Transverse colon (tissue), 4 donors: ENCODE measurements at regions not wholly inside any gene's neighbourhood (a gene's known extent, or its start where the extent isn't known, plus 50 kb on each side); places are given as distances from the start of the nearest gene placed in this dataset.

Experiments
- DNase-seq: peaks from one replicate; pipeline ENCODE4 v3.0.0-alpha.2; 2019
- H3K27ac ChIP-seq, 4 donors: fragments of 200-600 bp; sonication (generic); 2 replicates each; pipeline ENCODE4 v1.5.1; 2016 to 2018; ENCODE audit warnings: inconsistent platforms in 4 of 4
- H3K27me3 ChIP-seq: fragments of 200-600 bp; sonication (generic); 2 replicates; pipeline ENCODE4 v1.5.1; 2017; ENCODE audit warnings: inconsistent platforms
- H3K36me3 ChIP-seq, 4 donors: fragments of 200-600 bp; sonication (generic); 2 replicates each; pipeline ENCODE4 v1.5.1; 2017 to 2019; ENCODE audit warnings: inconsistent platforms in 4 of 4
- H3K4me1 ChIP-seq, 4 donors: fragments of 200-600 bp; sonication (generic); 2 replicates each; pipeline ENCODE4 v1.5.1; 2017 to 2020; ENCODE audit warnings: inconsistent platforms in 4 of 4
- H3K4me3 ChIP-seq, 4 donors: fragments of 200-600 bp; sonication (generic); 1 replicate in 1 of 4; 2 replicates in 3 of 4; pipeline versions ENCODE4 v1.5.1 to v1.6.1; 2017 to 2019; ENCODE audit warnings: inconsistent platforms in 4 of 4
- H3K9me3 ChIP-seq, 2 donors: fragments of 200-600 bp; sonication (generic); 2 replicates each; pipeline ENCODE4 v1.5.1; 2017 to 2019; ENCODE audit warnings: inconsistent platforms in 2 of 2
- EP300 ChIP-seq: sonication (generic); formaldehyde crosslinking; IDR thresholded peaks from one replicate; pipeline ENCODE4 v1.6.1; 2017; ENCODE audit warnings: antibody characterized with exemption, low read depth
- POLR2A ChIP-seq: fragments of 450-650 bp; IDR thresholded peaks from one replicate; pipeline ENCODE4 v1.6.1; 2016; ENCODE audit warnings: antibody characterized with exemption, mild to moderate bottlenecking, moderate library complexity
- POLR2AphosphoS5 ChIP-seq, 3 donors: sonication (generic); formaldehyde crosslinking; IDR thresholded peaks; one replicate each; pipeline ENCODE4 v1.6.1; 2016; ENCODE audit warnings: antibody characterized with exemption in 3 of 3
- WGBS, 2 donors: methylation state at CpG; one replicate each; pipeline ENCODE4 v1.1.5; 2018; ENCODE audit warnings: low coverage in 1 of 2; 5-methylcytosine and 5-hydroxymethylcytosine counted together
- in situ Hi-C, 4 donors: fragments of 200-750 bp; cut with MboI; loops; one replicate each; pipeline versions ENCODE4 v1.15.0 to v1.15.1; 2017; ENCODE audit warnings: low sequenced_read_pairs in 3 of 4, low pct_ligation_motif_present in 1 of 4, low pct_unique_long_range_greater_than_20kb in 1 of 4
- intact Hi-C: fragments of 100-400 bp; cut with DNase I; formaldehyde crosslinking; loops from one replicate; pipeline ENCODE4 v1.15.1; 2023; ENCODE audit warnings: low total_unique reads
- small RNA-seq, 4 donors: library from RNA; depleted of rRNA; stranded (forward); fragments of <200 nt; gene quantifications; one replicate each; pipeline ENCODE3, GENCODE V24; 2016
- TF ChIP-seq, protein P1 (sequence below), 5 experiments: fragments of 200-600 bp in 3 of 5; fragments of 450-650 bp in 2 of 5; sonication (generic) in 3 of 5; IDR thresholded peaks; 1 replicate in 2 of 5; 2 replicates in 3 of 5; pipeline ENCODE4 v1.5.1; 2016 to 2017; ENCODE audit warnings: antibody characterized with exemption in 5 of 5, inconsistent platforms in 3 of 5, mild to moderate bottlenecking in 2 of 5, moderate library complexity in 1 of 5

DNA sequence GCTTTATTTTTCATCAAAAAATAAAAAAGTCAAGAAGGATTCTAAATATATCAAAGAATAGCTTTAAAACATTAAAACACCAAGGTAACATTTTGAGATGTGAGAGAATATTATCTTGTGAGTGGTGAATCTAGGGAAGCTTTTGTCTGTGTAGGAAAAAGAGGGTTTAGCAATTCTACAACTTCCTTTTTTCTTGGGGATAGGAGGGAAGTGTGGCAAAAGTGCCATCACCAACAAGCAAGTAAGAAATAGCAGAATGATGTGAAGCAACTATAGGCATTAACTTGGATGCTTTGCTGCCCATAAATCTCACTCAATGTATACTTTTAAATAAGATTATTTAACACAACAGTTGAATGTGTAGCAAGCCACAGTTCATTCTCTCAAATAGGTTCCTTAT lies 57.8 kb upstream of the SUCLG2 start:
- Histone ChIP-seq H3K9me3 (no peaks in the 10 kb centered on the region), H3K4me1 (peaks cover 0 to 6% (median 2%) of the 10 kb centered on the region in 4 donors), H3K27ac (no peak overlapping the region), H3K4me3 (no peak overlapping the region), H3K36me3 (no peaks in the 10 kb centered on the region), H3K27me3 (no peaks in the 10 kb centered on the region)
- in situ Hi-C loops, result no loop called here
- DNase-seq, result no peak
- intact Hi-C loops, result no loop called here
- TF ChIP-seq, protein P1, sequence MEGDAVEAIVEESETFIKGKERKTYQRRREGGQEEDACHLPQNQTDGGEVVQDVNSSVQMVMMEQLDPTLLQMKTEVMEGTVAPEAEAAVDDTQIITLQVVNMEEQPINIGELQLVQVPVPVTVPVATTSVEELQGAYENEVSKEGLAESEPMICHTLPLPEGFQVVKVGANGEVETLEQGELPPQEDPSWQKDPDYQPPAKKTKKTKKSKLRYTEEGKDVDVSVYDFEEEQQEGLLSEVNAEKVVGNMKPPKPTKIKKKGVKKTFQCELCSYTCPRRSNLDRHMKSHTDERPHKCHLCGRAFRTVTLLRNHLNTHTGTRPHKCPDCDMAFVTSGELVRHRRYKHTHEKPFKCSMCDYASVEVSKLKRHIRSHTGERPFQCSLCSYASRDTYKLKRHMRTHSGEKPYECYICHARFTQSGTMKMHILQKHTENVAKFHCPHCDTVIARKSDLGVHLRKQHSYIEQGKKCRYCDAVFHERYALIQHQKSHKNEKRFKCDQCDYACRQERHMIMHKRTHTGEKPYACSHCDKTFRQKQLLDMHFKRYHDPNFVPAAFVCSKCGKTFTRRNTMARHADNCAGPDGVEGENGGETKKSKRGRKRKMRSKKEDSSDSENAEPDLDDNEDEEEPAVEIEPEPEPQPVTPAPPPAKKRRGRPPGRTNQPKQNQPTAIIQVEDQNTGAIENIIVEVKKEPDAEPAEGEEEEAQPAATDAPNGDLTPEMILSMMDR (IDR thresholded peaks at IDR 0.05), result no peak
- no peak for TF ChIP-seq EP300
- TF ChIP-seq POLR2A, result no peak
- TF ChIP-seq POLR2AphosphoS5 (IDR thresholded peaks at IDR 0.05), result no peak

DNA sequence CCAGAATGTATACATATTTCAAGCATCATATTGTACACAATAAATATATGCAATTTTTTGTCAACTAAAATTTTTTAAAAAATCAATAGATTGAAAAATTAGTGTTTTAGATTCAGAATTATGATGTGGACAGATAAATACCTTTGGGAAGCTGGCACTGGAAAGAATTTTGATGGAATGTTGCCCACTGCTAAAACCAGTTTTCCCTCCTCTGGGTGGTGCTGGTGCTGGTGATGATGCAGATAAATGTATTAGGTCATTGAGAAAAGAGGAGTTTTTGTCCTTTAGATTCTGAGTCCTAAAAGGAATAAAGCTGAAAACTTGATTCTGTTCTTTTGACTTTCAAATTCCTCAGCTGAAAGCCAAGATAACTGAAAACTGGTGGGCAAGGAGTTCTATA lies 56.0 kb upstream of the SUCLG2 start:
- no peak for DNase-seq
- TF ChIP-seq POLR2A, result no peak
- no peak for TF ChIP-seq POLR2AphosphoS5 (IDR thresholded peaks at IDR 0.05)
- no peak for TF ChIP-seq EP300
- TF ChIP-seq, protein P1 (IDR thresholded peaks at IDR 0.05), result no peak
- Histone ChIP-seq H3K9me3 (no peaks in the 10 kb centered on the region), H3K36me3 (no peaks in the 10 kb centered on the region), H3K27ac (no peak overlapping the region), H3K4me3 (no peak overlapping the region), H3K4me1 (peaks cover 0 to 18% (median 5%) of the 10 kb centered on the region in 4 donors), H3K27me3 (no peaks in the 10 kb centered on the region)
- in situ Hi-C loops (no loop called here), intact Hi-C loops (no loop called here)

DNA sequence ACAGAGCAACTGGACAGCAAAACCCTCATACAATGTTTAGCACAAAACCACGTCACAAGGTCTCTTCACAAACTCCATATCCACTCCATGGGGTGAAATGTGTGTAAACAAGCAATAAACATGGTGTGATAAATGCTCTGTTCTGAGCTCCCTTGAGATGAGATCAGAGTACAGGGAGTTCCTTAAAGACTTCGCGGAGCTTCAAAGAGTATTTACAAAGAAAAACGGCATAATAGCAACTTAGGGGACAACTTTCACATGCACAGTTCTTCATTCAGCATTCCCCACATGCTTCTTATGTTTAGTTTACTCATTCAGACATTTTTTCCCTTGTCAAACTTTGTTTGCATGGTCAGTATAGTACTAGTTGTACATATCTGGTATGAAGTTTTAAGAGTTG lies 52.5 kb upstream of the SUCLG2 start:
- no peak overlapping the region for H3K4me3 ChIP-seq
- H3K36me3 ChIP-seq, result no peaks in the 10 kb centered on the region
- intact Hi-C loops (no loop called here), in situ Hi-C loops (no loop called here)
- peaks cover 0 to 18% (median 5%) of the 10 kb centered on the region in 4 donors for H3K4me1 ChIP-seq
- peak overlapping the region in 3 of 4 donors; percentile 30 to 48 (median 42) for H3K27ac ChIP-seq
- H3K27me3 ChIP-seq, result no peaks in the 10 kb centered on the region
- no peaks in the 10 kb centered on the region for H3K9me3 ChIP-seq
- WGBS, 2 donors, result 24 to 45% methylated on average over 4 of the region's 4 CpGs
- DNase-seq, result no peak
- TF ChIP-seq POLR2A (no peak), POLR2AphosphoS5 (IDR thresholded peaks at IDR 0.05) (peak in 2 of 3 donors; percentile 44 to 52)

DNA sequence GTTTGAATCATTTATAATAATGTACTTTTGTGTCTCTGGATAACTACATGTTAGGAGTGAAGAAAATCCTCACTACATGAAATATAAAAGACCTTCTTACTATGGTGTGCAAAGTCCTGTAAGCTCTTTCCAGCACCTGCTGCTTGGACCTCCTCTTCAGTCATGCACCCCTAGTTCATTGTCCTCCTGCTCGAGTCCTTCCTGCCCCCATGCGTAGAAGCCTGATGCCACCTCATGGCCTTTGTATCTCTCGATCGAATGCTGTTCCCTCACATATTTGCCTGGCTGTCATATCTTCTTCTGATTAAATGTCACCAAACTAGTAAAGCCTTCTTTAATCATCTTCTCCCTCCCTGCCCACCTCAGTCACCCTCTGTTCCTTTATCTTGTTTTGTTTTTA lies 49.9 kb upstream of the SUCLG2 start:
- Histone ChIP-seq H3K36me3 (no peaks in the 10 kb centered on the region), H3K27me3 (no peaks in the 10 kb centered on the region), H3K27ac (no peak overlapping the region), H3K9me3 (no peaks in the 10 kb centered on the region), H3K4me3 (no peak overlapping the region), H3K4me1 (peaks cover 6 to 34% (median 10%) of the 10 kb centered on the region in 4 donors)
- in situ Hi-C loops, result no loop called here
- WGBS, 2 donors, result 85% methylated on average over 4 of the region's 4 CpGs; no CpG with 5 or more reads in 1 of the 2 donors
- DNase-seq, result no peak
- TF ChIP-seq EP300, result no peak
- no peak for TF ChIP-seq POLR2AphosphoS5 (IDR thresholded peaks at IDR 0.05)
- TF ChIP-seq, protein P1 (IDR thresholded peaks at IDR 0.05), result no peak
- no peak for TF ChIP-seq POLR2A
- intact Hi-C loops, result no loop called here

Small RNA genes in the stretch of these regions (small RNA-seq; reads per million reads assigned to genes)
- gene AC107626.1, result 0 reads per million in 4 donors
